Esophagus muscularis mucosa (tissue), 4 donors: ENCODE measurements at regions not wholly inside any gene's neighbourhood (a gene's known extent, or its start where the extent isn't known, plus 50 kb on each side); places are given as distances from the start of the nearest gene placed in this dataset.

ENCODE experiments used
- DNase-seq: peaks from one replicate; pipeline ENCODE4 v3.0.0-alpha.2; 2017; ENCODE audit errors: extremely low spot score
- H3K27ac ChIP-seq, 4 donors: fragments of 200-600 bp; sonication (generic); replicated peaks in 1 of 4; 1 replicate in 3 of 4; 2 replicates in 1 of 4; pipeline ENCODE4 v1.5.1; 2016 to 2019; ENCODE audit warnings: mild to moderate bottlenecking in 1 of 4
- H3K27me3 ChIP-seq, 4 donors: fragments of 200-600 bp; sonication (generic); one replicate each; pipeline versions ENCODE4 v1.5.1 to v1.6.0; 2016 to 2019
- H3K36me3 ChIP-seq, 4 donors: fragments of 200-600 bp; sonication (generic); one replicate each; pipeline ENCODE4 v1.5.1; 2016 to 2019
- H3K4me1 ChIP-seq, 4 donors: fragments of 200-600 bp; sonication (generic); one replicate each; pipeline ENCODE4 v1.5.1; 2016 to 2019
- H3K4me3 ChIP-seq, 4 donors: fragments of 200-600 bp; sonication (generic); 1 replicate in 2 of 4; 2 replicates in 2 of 4; pipeline ENCODE4 v1.5.1; 2016 to 2019; ENCODE audit warnings: mild to moderate bottlenecking in 4 of 4, moderate library complexity in 1 of 4
- H3K9me3 ChIP-seq, 4 donors: fragments of 200-600 bp; sonication (generic); 1 replicate in 3 of 4; 2 replicates in 1 of 4; pipeline ENCODE4 v1.5.1; 2016 to 2019
- CTCF ChIP-seq, 3 experiments: fragments of 200-600 bp in 2 of 3; fragments of 450-650 bp in 1 of 3; sonication (generic) in 2 of 3; IDR thresholded peaks; one replicate each; pipeline ENCODE4 v1.5.1; 2017 to 2019; ENCODE audit warnings: antibody characterized with exemption in 3 of 3, mild to moderate bottlenecking in 2 of 3, moderate library complexity in 1 of 3
- EP300 ChIP-seq: sonication (generic); formaldehyde crosslinking; IDR thresholded peaks from one replicate; pipeline ENCODE4 v1.6.1; 2017; ENCODE audit warnings: antibody characterized with exemption
- POLR2A ChIP-seq: fragments of 450-650 bp; IDR thresholded peaks from one replicate; pipeline ENCODE4 v1.6.1; 2017; ENCODE audit warnings: antibody characterized with exemption, moderate library complexity, mild to moderate bottlenecking, low read depth
- POLR2AphosphoS5 ChIP-seq, 2 donors: sonication (generic); formaldehyde crosslinking; IDR thresholded peaks; one replicate each; pipeline ENCODE4 v1.6.1; 2017; ENCODE audit warnings: antibody characterized with exemption in 2 of 2
- WGBS: methylation state at CpG from one replicate; pipeline ENCODE4 v1.1.5; 2018; 5-methylcytosine and 5-hydroxymethylcytosine counted together
- intact Hi-C: fragments of 100-400 bp; cut with DNase I; formaldehyde crosslinking; loops from one replicate; pipeline ENCODE4 v1.15.1; 2023

GRCh38 chr7:18337048-18337809 is 158.3 kb upstream of the HDAC9 start:
- intact Hi-C loops = loop anchor here (10.0 kb wide), 1 partner anchor 122 kb away; no protein-coding TSS in a partner anchor
- Histone ChIP-seq H3K27ac (peak overlapping the region in 1 of 4 donors; percentile 39), H3K4me3 (no peak overlapping the region), H3K4me1 (peaks cover 8 to 19% (median 14%) of the 10 kb centered on the region in 4 donors), H3K36me3 (no peaks in the 10 kb centered on the region), H3K9me3 (peaks cover 0 to 16% (median 0%) of the 10 kb centered on the region in 4 donors), H3K27me3 (no peaks in the 10 kb centered on the region)
- WGBS = 59% methylated on average over 5 of the region's 5 CpGs
- TF ChIP-seq POLR2A (no peak), EP300 (no peak), CTCF (IDR thresholded peaks at IDR 0.05) (no peak), POLR2AphosphoS5 (IDR thresholded peaks at IDR 0.05) (no peak)
- no peak for DNase-seq

GRCh38 chr7:18338910-18339523 is 156.5 kb upstream of the HDAC9 start:
- WGBS = 90% methylated on average over 3 of the region's 3 CpGs
- Histone ChIP-seq H3K36me3 (no peaks in the 10 kb centered on the region), H3K27me3 (no peaks in the 10 kb centered on the region), H3K27ac (no peak overlapping the region), H3K9me3 (peaks cover 0 to 16% (median 0%) of the 10 kb centered on the region in 4 donors), H3K4me3 (no peak overlapping the region), H3K4me1 (peaks cover 8 to 20% (median 12%) of the 10 kb centered on the region in 4 donors)
- DNase-seq = no peak
- TF ChIP-seq POLR2AphosphoS5 (IDR thresholded peaks at IDR 0.05) = no peak
- no peak for TF ChIP-seq CTCF (IDR thresholded peaks at IDR 0.05)
- TF ChIP-seq EP300 = no peak
- TF ChIP-seq POLR2A = no peak
- intact Hi-C loops = loop anchor here (10.0 kb wide), 1 partner anchor 124 kb away; no protein-coding TSS in a partner anchor

- intact Hi-C loops = loop anchor here (10.0 kb wide), 1 partner anchor 367 kb away; no protein-coding TSS in a partner anchor
- Histone ChIP-seq H3K27ac (no peak overlapping the region), H3K4me3 (no peak overlapping the region), H3K27me3 (no peaks in the 10 kb centered on the region), H3K36me3 (no peaks in the 10 kb centered on the region), H3K4me1 (peaks cover 8 to 46% (median 29%) of the 10 kb centered on the region in 4 donors), H3K9me3 (peaks cover 0 to 16% (median 0%) of the 10 kb centered on the region in 4 donors)
- no peak for DNase-seq
- no peak for TF ChIP-seq CTCF (IDR thresholded peaks at IDR 0.05)
- TF ChIP-seq POLR2AphosphoS5 (IDR thresholded peaks at IDR 0.05) = no peak
- no peak for TF ChIP-seq POLR2A
- no peak for TF ChIP-seq EP300
- whole genome bisulfite sequencing = 89% methylated on average over 2 of the region's 2 CpGs
Measured at GRCh38 chr7:18341756-18342155, 153.8 kb upstream of the HDAC9 start.

- Histone ChIP-seq H3K9me3 (peaks cover 0 to 16% (median 0%) of the 10 kb centered on the region in 4 donors), H3K27me3 (no peaks in the 10 kb centered on the region), H3K4me1 (peaks cover 0 to 43% (median 21%) of the 10 kb centered on the region in 4 donors), H3K4me3 (no peak overlapping the region), H3K27ac (peak overlapping the region in 1 of 4 donors; percentile 4), H3K36me3 (no peaks in the 10 kb centered on the region)
- WGBS = 57% methylated on average over 2 of the region's 2 CpGs
- intact Hi-C loops = loop anchor here (10.0 kb wide), 1 partner anchor 368 kb away; no protein-coding TSS in a partner anchor
- DNase-seq = no peak
- TF ChIP-seq POLR2AphosphoS5 (IDR thresholded peaks at IDR 0.05) = no peak
- no peak for TF ChIP-seq POLR2A
- TF ChIP-seq CTCF (IDR thresholded peaks at IDR 0.05) = no peak
- no peak for TF ChIP-seq EP300
Measured at GRCh38 chr7:18343047-18343446, 152.5 kb upstream of the HDAC9 start.
